ENCODE measurements at regions not wholly inside any gene's neighbourhood (a gene's known extent, or its start where the extent isn't known, plus 50 kb on each side); places are given as distances from the start of the nearest gene placed in this dataset.

GRCh38 chr10:29370097-29371092 lies 81.5 kb downstream of the LYZL1 start (continued):
- TF ChIP-seq ZNF532 (CRISPR knock-in tag; IDR thresholded peaks at IDR 0.05; ENCODE audit: borderline replicate concordance) (no peak), GABPB1 (CRISPR knock-in tag; IDR thresholded peaks at IDR 0.05) (no peak), NR1H2 (CRISPR knock-in tag; IDR thresholded peaks at IDR 0.05) (no peak), USF1 (CRISPR knock-in tag; IDR thresholded peaks at IDR 0.05) (no peak), GTF2I (CRISPR knock-in tag; conservative IDR thresholded peaks at IDR 0.05) (no peak), ATF1 (CRISPR knock-in tag; IDR thresholded peaks at IDR 0.05) (no peak), ZNF281 (CRISPR knock-in tag; IDR thresholded peaks at IDR 0.05) (no peak)

- ATAC-seq (no peak), DNase-seq (ENCODE audit: low spot score) (no peak)
- H3K27ac Mint-ChIP-seq = no peak overlapping the region
- H3K4me1 Mint-ChIP-seq = no peaks in the 10 kb centered on the region
- ChIA-PET CTCF (no interaction called here), POLR2A (no interaction called here)
- H3K4me3 Mint-ChIP-seq = no peak overlapping the region
- TF ChIP-seq ZNF281 (CRISPR knock-in tag; IDR thresholded peaks at IDR 0.05) = no peak
- TF ChIP-seq JAZF1 (CRISPR knock-in tag; IDR thresholded peaks at IDR 0.05) = no peak
- TF ChIP-seq GRHL2 (CRISPR knock-in tag; IDR thresholded peaks at IDR 0.05; ENCODE audit: insufficient replicate concordance, severe bottlenecking) = no peak
- TF ChIP-seq IRF2 (CRISPR knock-in tag; IDR thresholded peaks at IDR 0.05; ENCODE audit: borderline replicate concordance, low read depth) = no peak
- TF ChIP-seq ZMAT4 (CRISPR knock-in tag; IDR thresholded peaks at IDR 0.05) = no peak
- TF ChIP-seq ETV6 (CRISPR knock-in tag; IDR thresholded peaks at IDR 0.05) = no peak
- no peak for TF ChIP-seq FOXP4 (CRISPR knock-in tag; IDR thresholded peaks at IDR 0.05)
- H3K9me3 Mint-ChIP-seq = 0 out of 2 replicates have a peak, but pooled peaks cover 4% of the 10 kb centered on the region
- no peaks in the 10 kb centered on the region for H3K36me3 Mint-ChIP-seq
- no peaks in the 10 kb centered on the region for H3K27me3 Mint-ChIP-seq (ENCODE audit: low read depth)
Measured at GRCh38 chr10:29372920-29373319, 84.0 kb downstream of the LYZL1 start.

Measured in WTC11 (cell line).